ENCODE measurements at regions not wholly inside any gene's neighbourhood (a gene's known extent, or its start where the extent isn't known, plus 50 kb on each side); places are given as distances from the start of the nearest gene placed in this dataset.
"Not testable (repeated sequence)": the region's sequence is repeated elsewhere in the genome, so short reads cannot be mapped to it uniquely, and the experiment has no call there.

DNA sequence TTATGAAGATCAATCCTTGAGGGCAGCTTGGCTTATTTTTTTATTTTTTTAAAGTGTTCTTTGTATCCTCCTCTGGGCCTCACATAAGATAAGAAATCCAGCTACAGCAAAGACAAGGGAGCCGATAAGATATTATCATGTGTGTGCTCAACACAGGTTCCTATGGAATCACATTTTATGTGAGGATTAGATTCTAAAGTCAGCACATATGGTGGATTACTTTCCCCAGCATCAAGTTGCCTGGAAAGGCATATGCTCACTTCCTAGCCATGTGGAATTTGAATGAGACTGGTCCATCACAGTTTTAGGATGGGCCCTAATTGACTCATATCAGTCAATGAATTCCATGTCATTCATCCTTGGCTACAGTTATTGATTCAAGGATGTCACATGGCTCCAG is 456.9 kb upstream of the LRRC7 start:
- H3K9ac ChIP-seq (ENCODE audit: low read length) = no peak overlapping the region
- no peaks in the 10 kb centered on the region for H3K9me3 ChIP-seq (replicated peaks; ENCODE audit: insufficient read depth, low read length)
- H2AFZ ChIP-seq (ENCODE audit: low read length) = no peak overlapping the region
- no peaks in the 10 kb centered on the region for H3K27me3 ChIP-seq (replicated peaks; ENCODE audit: insufficient read depth, low read length)
- H3K4me3 ChIP-seq (ENCODE audit: low read length) = no peak overlapping the region
- H3K9me2 ChIP-seq (replicated peaks; ENCODE audit: insufficient read depth, low read length) = no peaks in the 10 kb centered on the region
- H3K79me2 ChIP-seq (ENCODE audit: low read length) = no peaks in the 10 kb centered on the region
- no peaks in the 10 kb centered on the region for H3K36me3 ChIP-seq (replicated peaks; ENCODE audit: insufficient read depth, low read length)
- H4K20me1 ChIP-seq (ENCODE audit: insufficient read depth, low read length) = no peaks in the 10 kb centered on the region
- TF ChIP-seq EZH2phosphoT487 (IDR thresholded peaks at IDR 0.05; ENCODE audit: low read length) (no peak), EZH2 (optimal IDR thresholded peaks at IDR 0.05; ENCODE audit: low read depth, low read length) (no peak)
- TF ChIP-seq, protein P1, sequence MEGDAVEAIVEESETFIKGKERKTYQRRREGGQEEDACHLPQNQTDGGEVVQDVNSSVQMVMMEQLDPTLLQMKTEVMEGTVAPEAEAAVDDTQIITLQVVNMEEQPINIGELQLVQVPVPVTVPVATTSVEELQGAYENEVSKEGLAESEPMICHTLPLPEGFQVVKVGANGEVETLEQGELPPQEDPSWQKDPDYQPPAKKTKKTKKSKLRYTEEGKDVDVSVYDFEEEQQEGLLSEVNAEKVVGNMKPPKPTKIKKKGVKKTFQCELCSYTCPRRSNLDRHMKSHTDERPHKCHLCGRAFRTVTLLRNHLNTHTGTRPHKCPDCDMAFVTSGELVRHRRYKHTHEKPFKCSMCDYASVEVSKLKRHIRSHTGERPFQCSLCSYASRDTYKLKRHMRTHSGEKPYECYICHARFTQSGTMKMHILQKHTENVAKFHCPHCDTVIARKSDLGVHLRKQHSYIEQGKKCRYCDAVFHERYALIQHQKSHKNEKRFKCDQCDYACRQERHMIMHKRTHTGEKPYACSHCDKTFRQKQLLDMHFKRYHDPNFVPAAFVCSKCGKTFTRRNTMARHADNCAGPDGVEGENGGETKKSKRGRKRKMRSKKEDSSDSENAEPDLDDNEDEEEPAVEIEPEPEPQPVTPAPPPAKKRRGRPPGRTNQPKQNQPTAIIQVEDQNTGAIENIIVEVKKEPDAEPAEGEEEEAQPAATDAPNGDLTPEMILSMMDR (IDR thresholded peaks at IDR 0.05; ENCODE audit: low read length) = no peak
- no peak overlapping the region for H3K27ac ChIP-seq (ENCODE audit: low read length)
- DNase-seq = no peak
- H3F3A ChIP-seq (ENCODE audit: insufficient read depth, low read length) = no peaks in the 10 kb centered on the region
- H3K4me2 ChIP-seq (ENCODE audit: low read depth, low read length) = no peak overlapping the region
- no peaks in the 10 kb centered on the region for H3K4me1 ChIP-seq (ENCODE audit: low read length)

DNA sequence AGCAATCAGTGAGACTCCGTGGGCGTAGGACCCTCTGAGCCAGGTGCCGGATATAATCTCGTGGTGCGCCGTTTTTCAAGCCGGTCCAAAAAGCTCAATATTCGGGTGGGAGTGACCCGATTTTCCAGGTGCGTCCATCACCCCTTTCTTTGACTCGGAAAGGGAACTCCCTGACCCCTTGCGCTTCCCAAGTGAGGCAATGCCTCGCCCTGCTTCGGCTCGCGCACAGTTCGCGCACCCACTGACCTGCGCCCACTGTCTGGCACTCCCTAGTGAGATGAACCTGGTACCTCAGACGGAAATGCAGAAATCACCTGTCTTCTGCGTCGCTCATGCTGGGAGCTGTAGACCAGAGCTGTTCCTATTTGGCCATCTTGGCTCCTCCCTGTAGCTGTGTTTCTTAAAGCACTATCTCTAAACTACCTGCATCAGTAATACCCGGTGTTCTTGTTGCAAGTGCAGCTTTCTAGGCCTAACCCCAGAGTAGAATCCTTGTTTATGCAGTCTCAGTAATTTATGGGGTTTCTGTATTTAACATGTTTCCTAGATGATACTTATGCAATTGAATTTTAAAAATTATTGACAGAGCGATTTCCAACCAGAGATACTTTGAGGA is 447.5 kb upstream of the LRRC7 start:
- not testable (repeated sequence) for H3K4me3 ChIP-seq (ENCODE audit: low read length); H3K4me2 ChIP-seq (ENCODE audit: low read depth, low read length); H3K9ac ChIP-seq (ENCODE audit: low read length); H3K9me3 ChIP-seq (replicated peaks; ENCODE audit: insufficient read depth, low read length); DNase-seq; H3K36me3 ChIP-seq (replicated peaks; ENCODE audit: insufficient read depth, low read length); H3K9me2 ChIP-seq (replicated peaks; ENCODE audit: insufficient read depth, low read length); H3F3A ChIP-seq (ENCODE audit: insufficient read depth, low read length); H3K27ac ChIP-seq (ENCODE audit: low read length); H3K79me2 ChIP-seq (ENCODE audit: low read length); H2AFZ ChIP-seq (ENCODE audit: low read length); H3K4me1 ChIP-seq (ENCODE audit: low read length); H3K27me3 ChIP-seq (replicated peaks; ENCODE audit: insufficient read depth, low read length); H4K20me1 ChIP-seq (ENCODE audit: insufficient read depth, low read length)

DNA sequence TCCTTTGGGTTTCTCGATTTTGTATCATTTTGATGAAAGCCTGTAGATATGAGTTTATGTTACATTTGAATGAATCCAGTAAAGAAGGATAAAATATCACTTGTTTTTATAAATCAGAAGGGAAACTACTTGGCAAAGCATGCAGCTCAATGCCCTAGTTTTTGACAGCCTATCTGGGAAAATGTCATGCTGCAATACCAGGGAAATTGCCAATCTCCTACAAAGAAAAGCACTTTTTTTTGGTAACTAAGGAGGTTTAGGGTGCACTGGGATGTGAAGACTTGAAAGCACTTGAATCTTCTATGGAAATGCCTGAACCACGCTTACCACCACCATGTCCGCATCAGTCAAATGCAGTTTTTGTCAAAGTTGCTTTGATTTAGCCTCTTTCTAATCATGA is 446.9 kb upstream of the LRRC7 start:
- no peak overlapping the region for H3K4me3 ChIP-seq (ENCODE audit: low read length)
- no peaks in the 10 kb centered on the region for H3K36me3 ChIP-seq (replicated peaks; ENCODE audit: insufficient read depth, low read length)
- TF ChIP-seq, protein P1 (IDR thresholded peaks at IDR 0.05; ENCODE audit: low read length) = no peak
- TF ChIP-seq EZH2phosphoT487 (IDR thresholded peaks at IDR 0.05; ENCODE audit: low read length) = no peak
- TF ChIP-seq EZH2 (optimal IDR thresholded peaks at IDR 0.05; ENCODE audit: low read depth, low read length) = no peak
- H3K9ac ChIP-seq (ENCODE audit: low read length) = no peak overlapping the region
- H3K4me1 ChIP-seq (ENCODE audit: low read length) = no peaks in the 10 kb centered on the region
- no peak overlapping the region for H2AFZ ChIP-seq (ENCODE audit: low read length)
- H4K20me1 ChIP-seq (ENCODE audit: insufficient read depth, low read length) = no peaks in the 10 kb centered on the region
- H3K4me2 ChIP-seq (ENCODE audit: low read depth, low read length) = no peak overlapping the region
- H3K27me3 ChIP-seq (replicated peaks; ENCODE audit: insufficient read depth, low read length) = no peaks in the 10 kb centered on the region
- H3K9me3 ChIP-seq (replicated peaks; ENCODE audit: insufficient read depth, low read length) = no peaks in the 10 kb centered on the region
- no peaks in the 10 kb centered on the region for H3K9me2 ChIP-seq (replicated peaks; ENCODE audit: insufficient read depth, low read length)
- no peak for DNase-seq
- no peak overlapping the region for H3K27ac ChIP-seq (ENCODE audit: low read length)
- no peaks in the 10 kb centered on the region for H3F3A ChIP-seq (ENCODE audit: insufficient read depth, low read length)
- H3K79me2 ChIP-seq (ENCODE audit: low read length) = no peaks in the 10 kb centered on the region

DNA sequence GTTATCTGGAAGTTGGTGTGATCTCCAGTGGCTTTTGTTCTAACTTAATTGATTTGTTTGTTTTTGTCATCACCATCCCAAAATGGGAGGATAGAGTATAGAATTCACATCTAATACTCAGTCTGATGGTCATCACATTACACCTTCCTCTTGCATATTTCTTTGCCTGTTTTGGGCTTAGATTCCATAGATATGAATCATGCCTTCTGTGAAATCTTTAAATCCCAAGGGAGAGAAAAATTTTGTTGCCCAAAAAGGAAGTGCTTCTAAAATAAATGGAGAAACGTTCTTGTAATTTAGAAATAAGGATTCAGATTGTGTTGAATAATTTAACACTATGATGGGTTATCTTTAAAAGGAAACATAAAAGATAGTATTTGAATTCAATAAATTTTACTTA is 446.0 kb upstream of the LRRC7 start:
- no peaks in the 10 kb centered on the region for H3K9me2 ChIP-seq (replicated peaks; ENCODE audit: insufficient read depth, low read length)
- no peaks in the 10 kb centered on the region for H4K20me1 ChIP-seq (ENCODE audit: insufficient read depth, low read length)
- no peak for DNase-seq
- no peaks in the 10 kb centered on the region for H3K36me3 ChIP-seq (replicated peaks; ENCODE audit: insufficient read depth, low read length)
- H3K4me2 ChIP-seq (ENCODE audit: low read depth, low read length) = no peak overlapping the region
- TF ChIP-seq EZH2phosphoT487 (IDR thresholded peaks at IDR 0.05; ENCODE audit: low read length) = no peak
- TF ChIP-seq EZH2 (optimal IDR thresholded peaks at IDR 0.05; ENCODE audit: low read depth, low read length) = no peak
- TF ChIP-seq, protein P1 (IDR thresholded peaks at IDR 0.05; ENCODE audit: low read length) = no peak
- H3K27ac ChIP-seq (ENCODE audit: low read length) = no peak overlapping the region
- H3K27me3 ChIP-seq (replicated peaks; ENCODE audit: insufficient read depth, low read length) = no peaks in the 10 kb centered on the region
- no peaks in the 10 kb centered on the region for H3K79me2 ChIP-seq (ENCODE audit: low read length)
- no peak overlapping the region for H2AFZ ChIP-seq (ENCODE audit: low read length)
- H3K9ac ChIP-seq (ENCODE audit: low read length) = no peak overlapping the region
- H3K4me3 ChIP-seq (ENCODE audit: low read length) = no peak overlapping the region
- H3K9me3 ChIP-seq (replicated peaks; ENCODE audit: insufficient read depth, low read length) = no peaks in the 10 kb centered on the region
- H3F3A ChIP-seq (ENCODE audit: insufficient read depth, low read length) = no peaks in the 10 kb centered on the region
- no peaks in the 10 kb centered on the region for H3K4me1 ChIP-seq (ENCODE audit: low read length)

All from MM.1S (cell line).